Subcutaneous abdominal adipose tissue (tissue), 5 donors: ENCODE measurements at regions not wholly inside any gene's neighbourhood (a gene's known extent, or its start where the extent isn't known, plus 50 kb on each side); places are given as distances from the start of the nearest gene placed in this dataset.
"Not testable (repeated sequence)": the region's sequence is repeated elsewhere in the genome, so short reads cannot be mapped to it uniquely, and the experiment has no call there.

ENCODE experiments used
- H3K27ac ChIP-seq: one replicate; pipeline ENCODE4 v1.7.0; 2013; ENCODE audit warnings: low read depth, mild to moderate bottlenecking, inconsistent platforms, low read length, moderate library complexity
- H3K27me3 ChIP-seq, 5 donors: one replicate each; pipeline ENCODE4 v1.7.0; 2013; ENCODE audit warnings: low read length in 5 of 5, inconsistent platforms in 1 of 5; ENCODE audit not compliant: control insufficient read depth in 5 of 5, insufficient read depth in 4 of 5
- H3K36me3 ChIP-seq, 5 donors: one replicate each; pipeline ENCODE4 v1.7.0; 2013; ENCODE audit warnings: low read length in 5 of 5; ENCODE audit not compliant: control insufficient read depth in 5 of 5, insufficient read depth in 5 of 5
- H3K4me1 ChIP-seq, 5 donors: one replicate each; pipeline ENCODE4 v1.7.0; 2013; ENCODE audit warnings: low read length in 5 of 5, mild to moderate bottlenecking in 3 of 5, moderate library complexity in 1 of 5; ENCODE audit not compliant: control insufficient read depth in 5 of 5, insufficient read depth in 5 of 5
- H3K4me3 ChIP-seq, 5 donors: one replicate each; pipeline ENCODE4 v1.7.0; 2013; ENCODE audit warnings: low read length in 5 of 5, low read depth in 1 of 5
- H3K9ac ChIP-seq, 5 donors: one replicate each; pipeline ENCODE4 v1.7.0; 2013; ENCODE audit warnings: low read length in 5 of 5, mild to moderate bottlenecking in 4 of 5, moderate library complexity in 3 of 5
- H3K9me3 ChIP-seq, 5 donors: one replicate each; pipeline ENCODE4 v1.7.0; 2013; ENCODE audit warnings: low read length in 5 of 5; ENCODE audit not compliant: control insufficient read depth in 5 of 5
- donor health status: healthy.
- donor health status: healthy.
- donor health status: healthy.
- donor health status: healthy.
- donor health status: healthy.

GRCh38 chr5:66362687-66363086, 218.6 kb downstream of the SREK1 start:
- Histone ChIP-seq H3K27ac (no peak overlapping the region), H3K4me1 (no peaks in the 10 kb centered on the region), H3K4me3 (no peak overlapping the region), H3K9ac (no peak overlapping the region), H3K36me3 (no peaks in the 10 kb centered on the region), H3K27me3 (peaks cover 0 to 3% (median 0%) of the 10 kb centered on the region in 5 donors), H3K9me3 (no peaks in the 10 kb centered on the region)

- H3K4me1 ChIP-seq: no peaks in the 10 kb centered on the region
- no peaks in the 10 kb centered on the region for H3K36me3 ChIP-seq
- H3K27me3 ChIP-seq: peaks cover 0 to 3% (median 0%) of the 10 kb centered on the region in 5 donors
- no peak overlapping the region for H3K4me3 ChIP-seq
- no peak overlapping the region for H3K9ac ChIP-seq
- no peak overlapping the region for H3K27ac ChIP-seq
- H3K9me3 ChIP-seq: no peaks in the 10 kb centered on the region
Observed at GRCh38 chr5:66363097-66363496, 219.0 kb downstream of the SREK1 start.

- Histone ChIP-seq H3K9me3 (no peaks in the 10 kb centered on the region), H3K27ac (no peak overlapping the region), H3K9ac (no peak overlapping the region), H3K36me3 (no peaks in the 10 kb centered on the region), H3K4me1 (no peaks in the 10 kb centered on the region), H3K27me3 (peaks cover 0 to 3% (median 0%) of the 10 kb centered on the region in 5 donors), H3K4me3 (no peak overlapping the region)
Observed at GRCh38 chr5:66364186-66364585, 220.1 kb downstream of the SREK1 start.

- no peaks in the 10 kb centered on the region for H3K36me3 ChIP-seq
- no peak overlapping the region for H3K9ac ChIP-seq
- H3K4me3 ChIP-seq: no peak overlapping the region
- peaks cover 0 to 3% (median 0%) of the 10 kb centered on the region in 5 donors for H3K27me3 ChIP-seq
- H3K27ac ChIP-seq: no peak overlapping the region
- no peaks in the 10 kb centered on the region for H3K9me3 ChIP-seq
- no peaks in the 10 kb centered on the region for H3K4me1 ChIP-seq
Observed at GRCh38 chr5:66365981-66366380, 221.9 kb downstream of the SREK1 start.

DNA sequence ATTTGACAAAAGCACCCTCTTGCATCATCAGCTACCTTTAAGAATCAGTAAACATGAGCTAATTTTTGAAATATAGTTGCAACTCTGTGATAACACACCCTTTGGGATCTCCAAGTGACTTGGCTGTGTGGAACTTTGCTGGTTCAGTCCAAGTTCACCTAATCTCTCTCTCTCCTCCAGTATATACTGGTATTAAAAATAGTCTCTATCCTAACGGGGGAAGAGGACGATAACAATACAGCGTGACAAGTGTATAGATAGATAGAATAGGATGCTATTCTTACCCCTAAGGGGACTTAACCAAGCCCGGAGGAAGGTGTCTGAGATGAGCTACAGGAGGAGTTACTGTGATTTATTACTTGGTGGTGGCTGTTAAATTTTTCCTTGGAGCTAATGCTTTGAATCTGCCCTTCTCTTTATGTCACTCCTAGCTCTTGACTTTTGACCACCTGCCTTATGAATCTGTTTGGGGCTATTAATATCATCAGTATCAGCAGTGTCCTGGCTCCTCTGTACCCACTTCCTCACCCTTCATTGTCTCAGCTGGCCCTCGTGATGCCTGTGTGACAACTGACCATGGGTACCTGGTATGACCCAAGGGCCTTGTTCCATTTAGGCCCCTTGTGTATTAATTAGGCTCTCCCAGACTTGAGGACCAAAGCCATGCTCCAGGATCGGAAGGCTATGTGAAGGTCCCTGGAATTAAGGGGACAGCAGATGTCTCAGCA, 223.9 kb downstream of the SREK1 start:
- H3K27me3 ChIP-seq: peaks cover 0 to 3% (median 0%) of the 10 kb centered on the region in 5 donors
- H3K4me1 ChIP-seq: no peaks in the 10 kb centered on the region
- no peaks in the 10 kb centered on the region for H3K9me3 ChIP-seq
- no peak overlapping the region for H3K9ac ChIP-seq
- H3K4me3 ChIP-seq: no peak overlapping the region
- no peaks in the 10 kb centered on the region for H3K36me3 ChIP-seq
- no peak overlapping the region for H3K27ac ChIP-seq

DNA sequence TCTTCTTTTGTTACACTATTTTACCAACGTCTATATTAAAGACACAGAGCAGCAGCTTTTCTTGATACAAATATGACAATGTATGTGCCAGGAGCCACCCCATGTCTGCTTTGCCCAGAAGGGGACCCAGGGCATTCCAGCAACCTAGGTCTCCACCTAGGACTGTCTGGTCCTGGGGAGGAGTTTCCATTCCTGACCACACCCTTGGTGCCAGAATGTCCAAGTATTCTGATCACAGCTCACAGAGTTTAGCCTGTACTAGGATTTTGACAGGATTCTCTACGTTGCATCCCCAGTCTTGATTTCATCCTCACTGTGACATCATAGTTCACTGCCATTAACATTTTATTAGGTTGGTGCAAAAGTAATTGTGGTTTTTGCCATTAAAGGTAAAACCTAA, 224.7 kb downstream of the SREK1 start:
- no peak overlapping the region for H3K4me3 ChIP-seq
- no peaks in the 10 kb centered on the region for H3K36me3 ChIP-seq
- no peaks in the 10 kb centered on the region for H3K9me3 ChIP-seq
- H3K27me3 ChIP-seq: peaks cover 0 to 3% (median 0%) of the 10 kb centered on the region in 5 donors
- H3K27ac ChIP-seq: no peak overlapping the region
- no peaks in the 10 kb centered on the region for H3K4me1 ChIP-seq
- H3K9ac ChIP-seq: no peak overlapping the region

DNA sequence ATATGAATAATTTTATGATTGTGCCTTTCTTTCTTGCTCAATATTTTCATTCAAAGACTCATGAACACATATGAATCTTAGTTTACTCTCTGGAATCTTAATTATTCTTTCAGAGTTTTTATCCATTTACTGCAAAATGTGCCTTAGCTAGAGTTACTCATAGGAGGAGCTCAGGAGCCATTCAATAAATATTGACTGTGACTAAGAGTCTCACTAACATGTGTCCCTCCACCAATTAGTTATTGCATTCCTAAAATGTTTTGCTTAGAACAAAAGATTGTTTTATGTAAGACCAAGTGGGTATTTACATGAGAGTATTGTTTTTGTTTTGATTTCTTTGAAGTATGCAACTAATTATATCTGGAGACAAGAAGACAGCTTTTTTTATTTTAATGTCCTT, 218.4 kb upstream of the MAST4 start:
- Histone ChIP-seq H3K9ac (no peak overlapping the region), H3K4me1 (no peaks in the 10 kb centered on the region)

GRCh38 chr5:66378407-66378806, 217.8 kb upstream of the MAST4 start:
- no peaks in the 10 kb centered on the region for H3K27me3 ChIP-seq
- H3K27ac ChIP-seq: no peak overlapping the region
- no peaks in the 10 kb centered on the region for H3K36me3 ChIP-seq
- no peak overlapping the region for H3K9ac ChIP-seq
- H3K4me3 ChIP-seq: no peak overlapping the region
- no peaks in the 10 kb centered on the region for H3K4me1 ChIP-seq
- H3K9me3 ChIP-seq: peaks cover 0 to 7% (median 0%) of the 10 kb centered on the region in 5 donors

More for the DNA sequence above, 218.4 kb upstream of the MAST4 start:
- Histone ChIP-seq H3K36me3 (no peaks in the 10 kb centered on the region), H3K9me3 (peaks cover 0 to 7% (median 0%) of the 10 kb centered on the region in 5 donors), H3K27ac (no peak overlapping the region), H3K4me3 (no peak overlapping the region), H3K27me3 (no peaks in the 10 kb centered on the region)

DNA sequence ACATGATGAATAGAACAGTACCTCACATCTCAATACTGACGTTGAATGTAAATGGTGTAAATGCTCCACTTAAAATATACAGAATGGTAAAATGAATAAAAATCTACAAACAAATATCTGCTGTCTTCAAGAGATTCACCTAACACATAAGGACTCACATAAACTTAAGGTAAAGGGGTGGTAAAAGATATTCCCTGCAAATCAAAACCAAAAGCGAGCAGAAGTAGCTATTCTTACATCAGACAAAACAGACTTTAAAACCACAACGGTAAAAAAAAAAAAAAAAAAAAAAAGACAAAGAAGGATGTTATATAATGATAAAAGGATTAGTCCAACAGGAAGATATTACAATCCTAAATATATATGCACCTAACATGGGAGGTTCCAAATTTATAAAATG, 214.0 kb upstream of the MAST4 start:
- Histone ChIP-seq H3K27me3 (no peaks in the 10 kb centered on the region), H3K4me1 (no peaks in the 10 kb centered on the region), H3K27ac (no peak overlapping the region), H3K36me3 (no peaks in the 10 kb centered on the region), H3K4me3 (no peak overlapping the region), H3K9me3 (peaks cover 0 to 7% (median 0%) of the 10 kb centered on the region in 5 donors), H3K9ac (no peak overlapping the region)

DNA sequence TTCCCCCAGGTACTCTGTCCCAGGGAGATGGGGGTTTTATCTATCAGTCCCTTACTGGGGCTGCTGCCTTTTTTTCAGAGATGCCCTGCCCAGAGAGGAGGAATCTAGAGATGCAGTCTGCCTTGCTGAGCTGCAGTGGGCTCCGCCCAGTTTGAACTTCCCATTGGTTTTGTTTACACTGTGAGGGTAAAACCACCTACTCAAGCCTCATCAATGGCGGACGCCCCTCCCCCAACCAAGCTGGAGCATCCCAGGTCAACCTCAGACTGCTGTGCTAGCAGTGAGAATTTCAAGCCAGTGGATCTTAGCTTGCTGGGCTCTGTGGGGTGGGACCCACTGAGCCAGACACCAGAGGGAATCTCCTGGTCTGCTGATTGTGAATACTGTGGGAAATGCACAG, 191.0 kb upstream of the MAST4 start:
- not testable (repeated sequence) for H3K27me3 ChIP-seq, H3K4me3 ChIP-seq, H3K4me1 ChIP-seq, H3K9ac ChIP-seq, H3K36me3 ChIP-seq, H3K9me3 ChIP-seq, H3K27ac ChIP-seq
